HCT116 (cell line): ENCODE measurements at regions not wholly inside any gene's neighbourhood (a gene's known extent, or its start where the extent isn't known, plus 50 kb on each side); places are given as distances from the start of the nearest gene placed in this dataset.

Experiments
- ATAC-seq: fragments of 200-7000 bp; cut with Tn5 transposase; 2 replicates; pipeline ENCODE4 v1.9.1; 2020; ENCODE audit warnings: mild to moderate bottlenecking, moderate library complexity
- BruUV-seq: library from RNA; stranded (reverse); fragments of 400-500 nt; replicated peaks from 2 replicates; lab custom pipeline; 2021; lab: Mats Ljungman, UMichigan
- CTCF ChIA-PET: fragments of 300-600 bp; sonication (Branson Sonifier 250); formaldehyde crosslinking; loops from one replicate; lab custom pipeline; 2021; ENCODE audit warnings: antibody characterized with exemption; lab: Charles Lee
- POLR2A ChIA-PET: fragments of 300-600, 350-600 bp; sonication (Branson Sonifier 250); formaldehyde crosslinking; loops from one replicate; lab custom pipeline; 2021; ENCODE audit warnings: antibody characterized with exemption; lab: Charles Lee
- RAD21 ChIA-PET, 2 experiments: fragments of 300-600 bp; sonication (Branson Sonifier 250); formaldehyde crosslinking; loops; one replicate each; lab custom pipeline; 2023; ENCODE audit warnings: low total read pairs in 2 of 2; ENCODE audit not compliant: uncharacterized antibody in 2 of 2, unreplicated experiment in 2 of 2, low non-redundant PET in 1 of 2; lab: Charles Lee
- DNase-seq: peaks from one replicate; pipeline ENCODE4 v3.0.0-alpha.2; 2010; ENCODE audit warnings: low read depth, low spot score
- H2AFZ ChIP-seq: fragments of 200-600 bp; shearing (Covaris generic), sonication (generic); 2 replicates; pipeline ENCODE4 v1.6.1; 2017; ENCODE audit warnings: low read depth, mixed run types, mixed read lengths, antibody characterized with exemption, low read length; ENCODE audit not compliant: poor library complexity, severe bottlenecking
- H3K27ac ChIP-seq: 2 replicates; pipeline ENCODE4 v1.5.1; 2012; ENCODE audit warnings: low read depth, low read length
- H3K27me3 ChIP-seq: fragments of 200-600 bp; sonication (generic); 2 replicates; pipeline ENCODE4 v1.6.1; 2016; ENCODE audit warnings: mixed run types, low read length, mixed read lengths; ENCODE audit not compliant: insufficient read depth
- H3K36me3 ChIP-seq, 2 experiments: fragments of 200-500 bp in 1 of 2; fragments of 200-600 bp in 1 of 2; sonication (Bioruptor generic) in 1 of 2; sonication (generic) in 1 of 2; 2 replicates each; pipeline versions ENCODE4 v1.5.1 to v1.6.1; 2014 to 2016; ENCODE audit warnings: low read length in 2 of 2, inconsistent platforms in 1 of 2, mixed read lengths in 1 of 2, mixed run types in 1 of 2; ENCODE audit not compliant: insufficient read depth in 2 of 2, control insufficient read depth in 1 of 2
- H3K4me1 ChIP-seq, 2 experiments: fragments of 200-600 bp in 1 of 2; sonication (generic) in 1 of 2; 2 replicates each; pipeline versions ENCODE4 v1.5.1 to v1.6.1; 2012 to 2017; ENCODE audit warnings: low read length in 2 of 2, inconsistent platforms in 1 of 2, mild to moderate bottlenecking in 1 of 2, mixed read lengths in 1 of 2, mixed run types in 1 of 2, moderate library complexity in 1 of 2; ENCODE audit not compliant: insufficient read depth in 2 of 2, control insufficient read depth in 1 of 2
- H3K4me2 ChIP-seq: fragments of 200-600 bp; sonication (generic); 2 replicates; pipeline ENCODE4 v1.6.1; 2017; ENCODE audit warnings: mixed run types, low read length, mixed read lengths
- H3K4me3 ChIP-seq, 2 experiments: fragments of 200-600 bp in 1 of 2; sonication (generic) in 1 of 2; replicated peaks in 1 of 2; 2 replicates each; pipeline ENCODE4 v1.5.1; 2011 to 2016; ENCODE audit warnings: low read length in 2 of 2, control low read depth in 1 of 2, low read depth in 1 of 2, mild to moderate bottlenecking in 1 of 2, mixed read lengths in 1 of 2, mixed run types in 1 of 2
- H3K79me2 ChIP-seq: fragments of 200-600 bp; sonication (generic); 2 replicates; pipeline ENCODE4 v1.6.1; 2017; ENCODE audit warnings: mild to moderate bottlenecking, mixed run types, low read length, moderate library complexity, mixed read lengths; ENCODE audit not compliant: insufficient read depth
- H3K9ac ChIP-seq: fragments of 200-600 bp; sonication (generic); 2 replicates; pipeline ENCODE4 v1.6.1; 2016; ENCODE audit warnings: low read length, mixed read lengths
- H3K9me2 ChIP-seq: fragments of 200-600 bp; sonication (generic), shearing (Covaris generic); 2 replicates; pipeline ENCODE4 v1.6.1; 2017; ENCODE audit warnings: mixed run types, mild to moderate bottlenecking, moderate library complexity; ENCODE audit not compliant: insufficient read depth
- H3K9me3 ChIP-seq, 2 experiments: fragments of 200-500 bp in 1 of 2; fragments of 200-600 bp in 1 of 2; sonication (Bioruptor generic) in 1 of 2; sonication (generic) in 1 of 2; 2 replicates each; pipeline ENCODE4 v1.6.1; 2014 to 2017; ENCODE audit warnings: low read length in 2 of 2, mixed read lengths in 2 of 2, inconsistent platforms in 1 of 2, low read depth in 1 of 2, mild to moderate bottlenecking in 1 of 2, mixed run types in 1 of 2, moderate library complexity in 1 of 2; ENCODE audit not compliant: control insufficient read depth in 1 of 2, insufficient read depth in 1 of 2
- H4K20me1 ChIP-seq: fragments of 200-600 bp; sonication (generic), shearing (Covaris generic); 2 replicates; pipeline ENCODE4 v1.6.1; 2017; ENCODE audit warnings: mixed run types, mild to moderate bottlenecking, moderate library complexity; ENCODE audit not compliant: insufficient read depth
- ATF3 ChIP-seq: IDR thresholded peaks from 2 replicates; pipeline ENCODE4 v1.6.1; 2012
- CBX3 ChIP-seq: IDR thresholded peaks from 2 replicates; pipeline ENCODE4 v1.6.1; 2012; ENCODE audit warnings: low read depth
- EGR1 ChIP-seq: IDR thresholded peaks from 2 replicates; pipeline ENCODE4 v1.6.1; 2012; ENCODE audit warnings: low read depth
- FOSL1 ChIP-seq: IDR thresholded peaks from 2 replicates; pipeline ENCODE4 v1.6.1; 2012; ENCODE audit warnings: low read depth
- POLR2A ChIP-seq: IDR thresholded peaks from 2 replicates; pipeline ENCODE4 v1.7.0; 2011; ENCODE audit warnings: borderline replicate concordance; ENCODE audit not compliant: insufficient read depth, insufficient read length; ENCODE audit errors: extremely low read depth
- POLR2AphosphoS5 ChIP-seq: IDR thresholded peaks from 2 replicates; pipeline ENCODE4 v1.6.1; 2011; ENCODE audit warnings: mild to moderate bottlenecking, low read depth, low read length, moderate library complexity
- YY1 ChIP-seq: IDR thresholded peaks from 2 replicates; pipeline ENCODE4 v1.6.1; 2011; ENCODE audit warnings: low read length, low read depth, moderate library complexity, mild to moderate bottlenecking; ENCODE audit not compliant: insufficient replicate concordance; ENCODE audit errors: extremely low read depth
- ZFX ChIP-seq: fragments of 450-650 bp; IDR thresholded peaks from 2 replicates; pipeline ENCODE4 v1.6.1; 2017
- intact Hi-C: fragments of 100-400 bp; cut with micrococcal nuclease; formaldehyde crosslinking; loops from 2 replicates; pipeline ENCODE4 v1.10.0; 2022
- TF ChIP-seq, protein P1 (sequence below): IDR thresholded peaks from 2 replicates; pipeline ENCODE4 v1.6.1; 2011; ENCODE audit warnings: mild to moderate bottlenecking, low read length, moderate library complexity; ENCODE audit not compliant: insufficient replicate concordance; ENCODE audit errors: extremely low read depth
- TF ChIP-seq, protein P2 (sequence below), 3 experiments: fragments of 200-600 bp in 1 of 3; sonication (generic) in 1 of 3; IDR thresholded peaks in 2 of 3; conservative IDR thresholded peaks in 1 of 3; 2 replicates each; pipeline ENCODE4 v1.5.1; 2012 to 2017; ENCODE audit warnings: low read depth in 2 of 3, low read length in 2 of 3, antibody characterized with exemption in 1 of 3, borderline replicate concordance in 1 of 3, control low read depth in 1 of 3, mild to moderate bottlenecking in 1 of 3, mixed read lengths in 1 of 3, mixed run types in 1 of 3, moderate library complexity in 1 of 3; ENCODE audit not compliant: insufficient read depth in 1 of 3
- TF ChIP-seq, protein P3 (sequence below): IDR thresholded peaks from 2 replicates; pipeline ENCODE4 v1.6.1; 2012

DNA sequence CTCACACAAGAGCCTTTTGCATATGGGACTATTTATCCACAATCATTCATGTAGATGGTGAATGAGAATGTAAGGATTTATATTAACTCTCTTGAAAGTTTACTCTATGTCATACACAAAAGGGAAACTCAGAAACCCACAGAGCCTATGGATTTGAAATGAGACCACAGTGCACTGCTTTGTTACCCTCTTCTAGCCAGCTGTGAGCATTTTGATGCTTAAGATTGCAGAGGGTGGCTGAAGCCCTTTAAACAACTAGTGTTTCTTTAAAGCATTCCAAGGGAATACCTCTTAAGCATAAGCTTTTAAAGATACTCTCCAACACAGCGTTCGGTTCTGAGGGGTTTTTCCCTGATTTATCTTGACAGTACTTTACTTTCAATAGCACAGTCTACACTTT is 113.9 kb downstream of the NKX6-1 start:
- no peaks in the 10 kb centered on the region for H3K9me3 ChIP-seq
- no peaks in the 10 kb centered on the region for H3K36me3 ChIP-seq
- no peaks in the 10 kb centered on the region for H3K9me2 ChIP-seq
- H3K4me3 ChIP-seq: no peak overlapping the region
- TF ChIP-seq POLR2AphosphoS5 (no peak), YY1 (no peak), ATF3 (no peak), POLR2A (no peak), CBX3 (no peak), FOSL1 (no peak), ZFX (no peak), EGR1 (no peak)
- TF ChIP-seq, protein P1, sequence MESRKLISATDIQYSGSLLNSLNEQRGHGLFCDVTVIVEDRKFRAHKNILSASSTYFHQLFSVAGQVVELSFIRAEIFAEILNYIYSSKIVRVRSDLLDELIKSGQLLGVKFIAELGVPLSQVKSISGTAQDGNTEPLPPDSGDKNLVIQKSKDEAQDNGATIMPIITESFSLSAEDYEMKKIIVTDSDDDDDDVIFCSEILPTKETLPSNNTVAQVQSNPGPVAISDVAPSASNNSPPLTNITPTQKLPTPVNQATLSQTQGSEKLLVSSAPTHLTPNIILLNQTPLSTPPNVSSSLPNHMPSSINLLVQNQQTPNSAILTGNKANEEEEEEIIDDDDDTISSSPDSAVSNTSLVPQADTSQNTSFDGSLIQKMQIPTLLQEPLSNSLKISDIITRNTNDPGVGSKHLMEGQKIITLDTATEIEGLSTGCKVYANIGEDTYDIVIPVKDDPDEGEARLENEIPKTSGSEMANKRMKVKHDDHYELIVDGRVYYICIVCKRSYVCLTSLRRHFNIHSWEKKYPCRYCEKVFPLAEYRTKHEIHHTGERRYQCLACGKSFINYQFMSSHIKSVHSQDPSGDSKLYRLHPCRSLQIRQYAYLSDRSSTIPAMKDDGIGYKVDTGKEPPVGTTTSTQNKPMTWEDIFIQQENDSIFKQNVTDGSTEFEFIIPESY: no peak
- TF ChIP-seq, protein P2, sequence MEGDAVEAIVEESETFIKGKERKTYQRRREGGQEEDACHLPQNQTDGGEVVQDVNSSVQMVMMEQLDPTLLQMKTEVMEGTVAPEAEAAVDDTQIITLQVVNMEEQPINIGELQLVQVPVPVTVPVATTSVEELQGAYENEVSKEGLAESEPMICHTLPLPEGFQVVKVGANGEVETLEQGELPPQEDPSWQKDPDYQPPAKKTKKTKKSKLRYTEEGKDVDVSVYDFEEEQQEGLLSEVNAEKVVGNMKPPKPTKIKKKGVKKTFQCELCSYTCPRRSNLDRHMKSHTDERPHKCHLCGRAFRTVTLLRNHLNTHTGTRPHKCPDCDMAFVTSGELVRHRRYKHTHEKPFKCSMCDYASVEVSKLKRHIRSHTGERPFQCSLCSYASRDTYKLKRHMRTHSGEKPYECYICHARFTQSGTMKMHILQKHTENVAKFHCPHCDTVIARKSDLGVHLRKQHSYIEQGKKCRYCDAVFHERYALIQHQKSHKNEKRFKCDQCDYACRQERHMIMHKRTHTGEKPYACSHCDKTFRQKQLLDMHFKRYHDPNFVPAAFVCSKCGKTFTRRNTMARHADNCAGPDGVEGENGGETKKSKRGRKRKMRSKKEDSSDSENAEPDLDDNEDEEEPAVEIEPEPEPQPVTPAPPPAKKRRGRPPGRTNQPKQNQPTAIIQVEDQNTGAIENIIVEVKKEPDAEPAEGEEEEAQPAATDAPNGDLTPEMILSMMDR (IDR thresholded peaks at IDR 0.05 in 2 of 3, conservative IDR thresholded peaks at IDR 0.05 in 1 of 3; ENCODE audit: borderline replicate concordance in 1 of 3, insufficient read depth in 1 of 3, low read depth in 2 of 3, low read length in 2 of 3): no peak
- TF ChIP-seq, protein P3, sequence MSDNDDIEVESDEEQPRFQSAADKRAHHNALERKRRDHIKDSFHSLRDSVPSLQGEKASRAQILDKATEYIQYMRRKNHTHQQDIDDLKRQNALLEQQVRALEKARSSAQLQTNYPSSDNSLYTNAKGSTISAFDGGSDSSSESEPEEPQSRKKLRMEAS: no peak
- H3K27ac ChIP-seq: no peak overlapping the region
- H4K20me1 ChIP-seq: no peaks in the 10 kb centered on the region
- H3K79me2 ChIP-seq: no peaks in the 10 kb centered on the region
- intact Hi-C loops: no loop called here
- ATAC-seq (no peak), DNase-seq (no peak)
- H3K27me3 ChIP-seq: no peaks in the 10 kb centered on the region
- ChIA-PET CTCF (no interaction called here), RAD21 (no interaction called here), POLR2A (no interaction called here)
- H3K4me1 ChIP-seq: no peaks in the 10 kb centered on the region
- no peak overlapping the region for H3K9ac ChIP-seq
- no peak overlapping the region for H3K4me2 ChIP-seq
- BruUV-seq: no TSS peak
- no peak overlapping the region for H2AFZ ChIP-seq
